ENCODE measurements at regions not wholly inside any gene's neighbourhood (a gene's known extent, or its start where the extent isn't known, plus 50 kb on each side); places are given as distances from the start of the nearest gene placed in this dataset.
"Not testable (repeated sequence)": the region's sequence is repeated elsewhere in the genome, so short reads cannot be mapped to it uniquely, and the experiment has no call there.

DNA sequence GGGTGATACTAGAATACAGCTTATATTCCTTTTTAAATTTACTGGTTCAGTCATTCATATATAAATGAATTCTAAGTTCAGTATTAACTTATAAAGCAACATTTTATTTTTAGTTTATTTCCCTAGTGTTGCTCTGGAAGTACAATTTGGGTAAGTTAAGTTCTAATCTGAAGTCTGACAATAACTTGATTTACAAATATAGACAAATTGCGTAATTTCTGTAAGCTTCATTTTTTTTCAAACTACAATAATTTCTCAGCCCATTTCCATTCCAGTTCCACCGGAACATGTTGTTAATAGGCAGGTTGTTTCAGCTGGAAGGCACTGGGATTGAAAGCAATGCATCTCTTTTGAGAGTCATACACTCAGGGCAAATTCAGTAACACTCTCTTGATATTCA is 2000.7 kb downstream of the OLFM4 start:
- TF ChIP-seq, protein P1, sequence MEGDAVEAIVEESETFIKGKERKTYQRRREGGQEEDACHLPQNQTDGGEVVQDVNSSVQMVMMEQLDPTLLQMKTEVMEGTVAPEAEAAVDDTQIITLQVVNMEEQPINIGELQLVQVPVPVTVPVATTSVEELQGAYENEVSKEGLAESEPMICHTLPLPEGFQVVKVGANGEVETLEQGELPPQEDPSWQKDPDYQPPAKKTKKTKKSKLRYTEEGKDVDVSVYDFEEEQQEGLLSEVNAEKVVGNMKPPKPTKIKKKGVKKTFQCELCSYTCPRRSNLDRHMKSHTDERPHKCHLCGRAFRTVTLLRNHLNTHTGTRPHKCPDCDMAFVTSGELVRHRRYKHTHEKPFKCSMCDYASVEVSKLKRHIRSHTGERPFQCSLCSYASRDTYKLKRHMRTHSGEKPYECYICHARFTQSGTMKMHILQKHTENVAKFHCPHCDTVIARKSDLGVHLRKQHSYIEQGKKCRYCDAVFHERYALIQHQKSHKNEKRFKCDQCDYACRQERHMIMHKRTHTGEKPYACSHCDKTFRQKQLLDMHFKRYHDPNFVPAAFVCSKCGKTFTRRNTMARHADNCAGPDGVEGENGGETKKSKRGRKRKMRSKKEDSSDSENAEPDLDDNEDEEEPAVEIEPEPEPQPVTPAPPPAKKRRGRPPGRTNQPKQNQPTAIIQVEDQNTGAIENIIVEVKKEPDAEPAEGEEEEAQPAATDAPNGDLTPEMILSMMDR (IDR thresholded peaks at IDR 0.05): no peak
- H3K27ac ChIP-seq: no peak overlapping the region
- H3K27me3 ChIP-seq: no peaks in the 10 kb centered on the region
- no peak for DNase-seq
- no peak overlapping the region for H3K4me3 ChIP-seq
- no peaks in the 10 kb centered on the region for H3K36me3 ChIP-seq
- H3K9me3 ChIP-seq: no peaks in the 10 kb centered on the region
- intact Hi-C loops (cut with DNase I): no loop called here
- H3K4me1 ChIP-seq: no peaks in the 10 kb centered on the region
- no peak for ATAC-seq

DNA sequence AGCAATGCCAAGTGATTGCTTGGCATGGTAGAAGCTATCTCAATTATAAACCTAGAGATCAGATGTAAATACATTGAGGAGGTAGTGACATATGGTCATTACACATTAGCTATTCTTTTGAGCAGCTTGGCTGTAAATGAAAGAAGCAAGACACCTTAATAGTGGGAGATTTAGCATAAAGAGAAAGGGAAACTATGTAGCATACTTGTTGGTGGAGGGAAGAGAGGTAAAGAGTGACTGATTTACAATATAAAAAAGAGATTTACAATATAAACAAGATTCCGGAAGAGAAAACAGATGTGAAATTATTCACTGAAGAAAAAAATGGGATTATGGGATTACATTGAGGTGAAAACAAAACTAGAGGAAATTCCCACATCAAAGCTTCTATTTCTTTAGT is 2009.6 kb downstream of the OLFM4 start:
- intact Hi-C loops (cut with DNase I): no loop called here
- no peak for ATAC-seq
- H3K36me3 ChIP-seq: no peaks in the 10 kb centered on the region
- no peaks in the 10 kb centered on the region for H3K27me3 ChIP-seq
- no peak overlapping the region for H3K27ac ChIP-seq
- no peaks in the 10 kb centered on the region for H3K9me3 ChIP-seq
- no peaks in the 10 kb centered on the region for H3K4me1 ChIP-seq
- H3K4me3 ChIP-seq: no peak overlapping the region
- TF ChIP-seq, protein P1 (IDR thresholded peaks at IDR 0.05): no peak
- no peak for DNase-seq

DNA sequence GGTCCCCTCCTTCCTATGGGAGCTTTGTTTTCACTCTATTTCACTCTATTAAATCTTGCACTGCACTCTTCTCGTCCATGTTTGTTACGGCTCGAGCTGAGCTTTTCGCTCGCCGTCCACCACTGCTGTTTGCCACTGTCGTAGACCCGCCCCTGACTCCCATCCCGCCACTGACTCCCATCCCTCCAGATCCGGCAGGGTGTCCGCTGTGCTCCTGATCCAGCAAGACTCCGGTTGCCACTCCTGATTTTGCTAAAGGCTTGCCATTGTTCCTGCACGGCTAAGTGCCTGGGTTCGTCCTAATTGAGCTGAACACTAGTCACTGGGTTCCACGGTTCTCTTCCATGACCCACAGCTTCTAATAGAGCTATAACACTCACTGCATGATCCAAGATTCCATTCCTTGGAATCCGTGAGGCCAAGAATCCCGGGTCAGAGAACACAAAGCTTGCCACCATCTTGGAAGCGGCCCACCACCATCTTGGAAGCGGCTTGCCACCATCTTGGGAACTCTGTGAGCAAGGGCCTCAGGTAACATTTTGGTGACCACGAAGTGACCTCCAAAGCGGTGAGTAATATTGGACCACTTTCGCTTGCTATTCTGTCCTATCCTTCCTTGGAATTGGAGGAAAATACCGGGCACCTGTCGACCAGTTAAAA is 2025.4 kb downstream of the OLFM4 start:
- DNase-seq; H3K36me3 ChIP-seq; intact Hi-C loops (cut with DNase I); H3K9me3 ChIP-seq; H3K27me3 ChIP-seq; H3K4me3 ChIP-seq; H3K27ac ChIP-seq; ATAC-seq; H3K4me1 ChIP-seq: not testable (repeated sequence)

- H3K36me3 ChIP-seq; H3K9me3 ChIP-seq; intact Hi-C loops (cut with DNase I); ATAC-seq; H3K4me3 ChIP-seq; H3K4me1 ChIP-seq; DNase-seq; H3K27ac ChIP-seq; H3K27me3 ChIP-seq: not testable (repeated sequence)
Measured at GRCh38 chr13:55055666-55056065, 2027.1 kb downstream of the OLFM4 start.

- no peak overlapping the region for H3K4me3 ChIP-seq
- H3K36me3 ChIP-seq: no peaks in the 10 kb centered on the region
- no peak for DNase-seq
- TF ChIP-seq, protein P1 (IDR thresholded peaks at IDR 0.05): no peak
- no peaks in the 10 kb centered on the region for H3K9me3 ChIP-seq
- H3K27ac ChIP-seq: no peak overlapping the region
- intact Hi-C loops (cut with DNase I): no loop called here
- H3K27me3 ChIP-seq: no peaks in the 10 kb centered on the region
- ATAC-seq: no peak
- H3K4me1 ChIP-seq: no peaks in the 10 kb centered on the region
Measured at GRCh38 chr13:55062662-55063061, 2034.0 kb downstream of the OLFM4 start.

GRCh38 chr13:55067946-55068345 is 2039.3 kb downstream of the OLFM4 start:
- H3K27me3 ChIP-seq: no peaks in the 10 kb centered on the region
- no peak for DNase-seq

More at GRCh38 chr13:55067946-55068345, 2039.3 kb downstream of the OLFM4 start:
- H3K4me1 ChIP-seq: no peaks in the 10 kb centered on the region
- H3K4me3 ChIP-seq: no peak overlapping the region
- H3K27ac ChIP-seq: no peak overlapping the region
- H3K9me3 ChIP-seq: no peaks in the 10 kb centered on the region
- intact Hi-C loops (cut with DNase I): no loop called here
- TF ChIP-seq, protein P1 (IDR thresholded peaks at IDR 0.05): no peak
- no peaks in the 10 kb centered on the region for H3K36me3 ChIP-seq
- no peak for ATAC-seq

All from upper lobe of right lung (tissue), 1 donor.